Heart left ventricle (tissue), 16 donors: ENCODE measurements at regions not wholly inside any gene's neighbourhood (a gene's known extent, or its start where the extent isn't known, plus 50 kb on each side); places are given as distances from the start of the nearest gene placed in this dataset.

Experiments used
- ATAC-seq, 4 donors: fragments of 200-7000 bp; cut with Tn5 transposase; one replicate each; pipeline ENCODE4 v1.9.1; 2020 to 2022; ENCODE audit warnings: moderate library complexity in 4 of 4, mild to moderate bottlenecking in 3 of 4, moderate number of reproducible peaks in 1 of 4
- DNase-seq, 5 donors: peaks; one replicate each; pipeline ENCODE4 v3.0.0-alpha.2; 2020
- H3K27ac ChIP-seq, 12 donors: fragments of 200-600 bp; sonication (generic) in 4 of 12; one replicate each; pipeline versions ENCODE4 v1.5.0 to v1.8.0; 2016 to 2022; ENCODE audit warnings: mild to moderate bottlenecking in 2 of 12
- H3K27me3 ChIP-seq, 9 donors: fragments of 200-600 bp; sonication (generic) in 2 of 9; one replicate each; pipeline versions ENCODE4 v1.5.1 to v1.8.0; 2016 to 2022; ENCODE audit warnings: mild to moderate bottlenecking in 3 of 9
- H3K36me3 ChIP-seq, 9 donors: fragments of 200-600 bp; sonication (generic) in 2 of 9; one replicate each; pipeline versions ENCODE4 v1.5.0 to v1.8.0; 2018 to 2022; ENCODE audit warnings: mild to moderate bottlenecking in 2 of 9
- H3K4me1 ChIP-seq, 12 donors: fragments of 200-600 bp; sonication (generic) in 4 of 12; one replicate each; pipeline versions ENCODE4 v1.5.0 to v1.8.0; 2016 to 2022; ENCODE audit warnings: mild to moderate bottlenecking in 3 of 12
- H3K4me3 ChIP-seq, 12 donors: fragments of 200-600 bp; sonication (generic) in 4 of 12; one replicate each; pipeline versions ENCODE4 v1.5.0 to v1.8.0; 2017 to 2022; ENCODE audit warnings: mild to moderate bottlenecking in 9 of 12, moderate library complexity in 4 of 12
- H3K9me3 ChIP-seq, 12 donors: fragments of 200-600 bp; sonication (generic) in 4 of 12; one replicate each; pipeline versions ENCODE4 v1.5.0 to v1.8.0; 2016 to 2022; ENCODE audit warnings: mild to moderate bottlenecking in 1 of 12
- CTCF ChIP-seq, 12 donors: fragments of 200-600 bp; sonication (generic) in 4 of 12; IDR thresholded peaks; one replicate each; pipeline versions ENCODE4 v1.5.0 to v1.8.0; 2018 to 2022; ENCODE audit warnings: antibody characterized with exemption in 12 of 12, mild to moderate bottlenecking in 5 of 12
- POLR2A ChIP-seq, 2 donors: fragments of 450-650 bp; IDR thresholded peaks; one replicate each; pipeline ENCODE4 v1.6.1; 2017; ENCODE audit warnings: antibody characterized with exemption in 2 of 2, mild to moderate bottlenecking in 2 of 2, moderate library complexity in 2 of 2
- WGBS, 4 donors: extraction: QIAGEN DNeasy Blood & Tissue Kit in 2 of 4; methylation state at CpG; one replicate each; pipeline versions ENCODE4 v1.1.5 to v1.1.7; 2013 to 2018; 5-methylcytosine and 5-hydroxymethylcytosine counted together
- intact Hi-C, 10 donors: fragments of 100-400 bp; cut with DNase I; formaldehyde crosslinking; loops; one replicate each; pipeline versions ENCODE4 v1.11.1 to v1.14.2; 2022
- donor health status: ischemic (EF 13 %, LVEDD 7.1; RV severe dilation, severe dysfunction).
- donor health status: healthy with polysubstance abuse.
- donor health status: DM: no; HTN: yes; CAD: no.
- donor health status: DM: no; HTN: no; CAD: no.
- donor health status: ischemic (EF 25% LVEDD 6.9; RV normal size, moderate dysfunction).
- donor health status: ischemic (EF 25% LVEDD 5.7; RV mildly dilated, moderate dysfunction).
- donor health status: healthy.
- donor health status: DM: yes; HTN: yes; CAD: no.
- donor health status: ischemic (EF 35%, LVEDD 5.7; RV mildly dilated, moderate dysfunction).
- donor health status: nonischemic (EF 11% LVEDD 7.7; RV severe dilation, severe dysfunction).
- donor health status: DM: yes; HTN: yes; CAD: no.
- donor health status: PGD.
- donor health status: ischemic (EF 29% LVEDD 5.4; RV normal size, mild dysfunction).
- donor health status: nonischemic (EF 23%, LVEDD 6.1; RV moderate dilation, normal function).

DNA sequence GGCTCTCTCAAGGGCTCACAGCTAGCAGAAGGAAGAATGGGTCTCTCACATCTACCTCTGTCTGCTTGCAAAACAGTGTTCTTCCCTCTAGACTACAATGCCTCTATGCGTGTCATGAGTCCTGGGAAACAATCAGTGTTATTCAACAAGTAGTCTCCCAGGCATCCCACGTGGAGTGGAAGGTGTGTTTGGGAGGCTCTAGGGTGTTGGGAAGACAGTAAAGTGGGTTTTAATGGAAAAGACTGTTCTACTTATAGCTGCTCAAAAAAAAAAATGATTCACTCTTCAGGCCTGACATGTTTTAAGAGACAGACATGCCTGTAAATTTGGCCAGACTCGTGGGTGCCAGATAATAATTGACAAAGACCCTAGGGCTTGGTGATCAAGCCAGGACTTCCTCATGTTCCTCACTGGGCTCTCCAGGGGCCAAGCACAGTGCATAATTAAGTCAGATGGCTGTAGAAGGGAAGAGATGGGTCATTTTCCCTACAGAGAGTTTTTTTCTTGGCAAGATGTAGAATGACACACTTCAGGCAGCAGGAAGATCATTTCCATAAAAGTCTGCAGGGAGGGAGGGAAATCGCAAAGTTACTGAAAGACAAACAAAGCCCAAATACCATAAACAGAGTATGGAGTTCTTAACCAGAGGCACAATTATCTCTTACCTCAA is 246.4 kb downstream of the ACTL7B start:
- ATAC-seq: no peak
- no peak for DNase-seq
- 42 to 49% (median 46%) methylated on average over 4 of the region's 4 CpGs for WGBS, 4 donors

GRCh38 chr9:108607607-108608006 is 248.2 kb downstream of the ACTL7B start:
- Histone ChIP-seq H3K4me1 (peaks cover 0 to 5% (median 0%) of the 10 kb centered on the region in 12 donors), H3K4me3 (no peak overlapping the region), H3K36me3 (no peaks in the 10 kb centered on the region), H3K27me3 (peaks cover 0 to 3% (median 0%) of the 10 kb centered on the region in 9 donors), H3K9me3 (no peaks in the 10 kb centered on the region), H3K27ac (no peak overlapping the region)
- 75 to 84% (median 80%) methylated on average over 4 of the region's 4 CpGs for WGBS, 4 donors
- TF ChIP-seq CTCF (IDR thresholded peaks at IDR 0.05): no peak
- no peak for TF ChIP-seq POLR2A (IDR thresholded peaks at IDR 0.05)
- intact Hi-C loops: no loop called here
- DNase-seq (no peak), ATAC-seq (no peak)

More for the DNA sequence above, 246.4 kb downstream of the ACTL7B start:
- Histone ChIP-seq H3K4me1 (no peaks in the 10 kb centered on the region), H3K27me3 (peaks cover 0 to 3% (median 0%) of the 10 kb centered on the region in 9 donors), H3K9me3 (no peaks in the 10 kb centered on the region), H3K27ac (no peak overlapping the region), H3K36me3 (no peaks in the 10 kb centered on the region), H3K4me3 (no peak overlapping the region)
- intact Hi-C loops: no loop called here
- TF ChIP-seq POLR2A (IDR thresholded peaks at IDR 0.05): no peak
- no peak for TF ChIP-seq CTCF (IDR thresholded peaks at IDR 0.05)

DNA sequence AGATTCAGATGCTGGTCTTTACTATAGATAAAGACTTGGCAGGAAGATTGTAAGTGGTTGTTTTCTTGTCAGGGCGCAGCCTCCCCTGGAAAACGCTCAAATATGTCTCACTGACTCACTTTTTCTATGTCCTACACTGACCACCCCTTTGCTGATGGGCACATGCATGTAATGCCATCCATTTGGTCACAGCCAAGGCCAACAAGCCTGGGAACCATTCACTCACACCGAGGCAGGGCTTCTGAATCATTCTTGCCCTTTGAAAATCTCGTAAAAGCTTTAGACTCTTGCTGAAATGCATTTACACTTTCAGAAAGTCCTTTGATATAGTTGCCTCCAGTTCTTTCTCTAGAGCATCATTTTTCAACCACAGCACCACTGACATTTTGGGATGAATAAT is 249.4 kb downstream of the ACTL7B start:
- no peaks in the 10 kb centered on the region for H3K36me3 ChIP-seq
- DNase-seq: no peak

GRCh38 chr9:108603141-108603540 is 252.6 kb downstream of the ACTL7B start:
- peaks cover 0 to 7% (median 0%) of the 10 kb centered on the region in 9 donors for H3K27me3 ChIP-seq
- intact Hi-C loops: no loop called here
- TF ChIP-seq POLR2A (IDR thresholded peaks at IDR 0.05) (no peak), CTCF (IDR thresholded peaks at IDR 0.05) (no peak)
- no peak overlapping the region for H3K27ac ChIP-seq
- DNase-seq (peak in 4 of 5 donors; percentile 10 to 55 (median 40)), ATAC-seq (peak; percentile 53 to 86 (median 78))
- H3K4me1 ChIP-seq: peaks cover 0 to 5% (median 0%) of the 10 kb centered on the region in 12 donors
- 20 to 53% (median 36%) methylated on average over 1 to 3 of the region's 3 CpGs for WGBS, 4 donors
- no peak overlapping the region for H3K4me3 ChIP-seq
- H3K36me3 ChIP-seq: no peaks in the 10 kb centered on the region
- H3K9me3 ChIP-seq: no peaks in the 10 kb centered on the region

More for the DNA sequence above, 249.4 kb downstream of the ACTL7B start:
- Histone ChIP-seq H3K27me3 (peaks cover 0 to 3% (median 0%) of the 10 kb centered on the region in 9 donors), H3K4me3 (no peak overlapping the region), H3K4me1 (peaks cover 0 to 5% (median 0%) of the 10 kb centered on the region in 12 donors), H3K9me3 (no peaks in the 10 kb centered on the region), H3K27ac (no peak overlapping the region)
- intact Hi-C loops: no loop called here
- TF ChIP-seq CTCF (IDR thresholded peaks at IDR 0.05) (no peak), POLR2A (IDR thresholded peaks at IDR 0.05) (no peak)
- no peak for ATAC-seq
- 72 to 88% (median 83%) methylated on average over 4 of the region's 4 CpGs for WGBS, 4 donors
